Thyroid gland (tissue), 4 donors: ENCODE measurements at regions not wholly inside any gene's neighbourhood (a gene's known extent, or its start where the extent isn't known, plus 50 kb on each side); places are given as distances from the start of the nearest gene placed in this dataset.

Experiments
- POLR2A ChIP-seq, 2 donors: fragments of 450-650 bp; IDR thresholded peaks; one replicate each; pipeline ENCODE4 v1.6.1; 2017; ENCODE audit warnings: antibody characterized with exemption in 2 of 2, mild to moderate bottlenecking in 2 of 2, moderate library complexity in 1 of 2
- TF ChIP-seq, protein P1 (sequence below), 6 experiments: fragments of 200-600 bp in 3 of 6; fragments of 450-650 bp in 3 of 6; sonication (generic) in 3 of 6; IDR thresholded peaks; one replicate each; pipeline ENCODE4 v1.5.1; 2016 to 2019; ENCODE audit warnings: antibody characterized with exemption in 6 of 6, mild to moderate bottlenecking in 2 of 6, inconsistent platforms in 1 of 6, moderate library complexity in 1 of 6

DNA sequence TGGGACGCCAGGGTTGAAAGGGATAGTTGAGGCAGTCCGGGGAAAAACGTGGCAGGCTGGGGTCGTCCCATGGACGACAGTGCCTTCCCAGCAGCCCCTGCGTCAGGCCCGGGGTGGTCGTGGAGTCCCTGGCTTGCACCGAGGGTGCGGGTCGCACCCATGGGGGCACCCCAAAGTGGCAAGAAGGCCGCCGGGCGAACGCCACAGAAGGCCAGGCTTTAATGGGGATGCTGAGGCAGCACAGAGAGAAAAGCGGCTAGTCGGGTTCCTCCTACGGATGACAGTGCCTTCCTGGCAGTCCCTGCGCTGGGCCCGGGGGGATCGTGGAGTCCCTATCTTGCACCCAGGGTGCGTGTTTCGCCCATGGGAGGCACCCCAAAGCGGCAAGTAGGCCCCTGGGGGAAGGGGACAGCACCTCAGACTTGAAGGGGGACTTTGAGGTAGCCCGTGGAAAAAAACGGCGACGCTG is 158.6 kb upstream of the ALG10B start:
- TF ChIP-seq, protein P1, sequence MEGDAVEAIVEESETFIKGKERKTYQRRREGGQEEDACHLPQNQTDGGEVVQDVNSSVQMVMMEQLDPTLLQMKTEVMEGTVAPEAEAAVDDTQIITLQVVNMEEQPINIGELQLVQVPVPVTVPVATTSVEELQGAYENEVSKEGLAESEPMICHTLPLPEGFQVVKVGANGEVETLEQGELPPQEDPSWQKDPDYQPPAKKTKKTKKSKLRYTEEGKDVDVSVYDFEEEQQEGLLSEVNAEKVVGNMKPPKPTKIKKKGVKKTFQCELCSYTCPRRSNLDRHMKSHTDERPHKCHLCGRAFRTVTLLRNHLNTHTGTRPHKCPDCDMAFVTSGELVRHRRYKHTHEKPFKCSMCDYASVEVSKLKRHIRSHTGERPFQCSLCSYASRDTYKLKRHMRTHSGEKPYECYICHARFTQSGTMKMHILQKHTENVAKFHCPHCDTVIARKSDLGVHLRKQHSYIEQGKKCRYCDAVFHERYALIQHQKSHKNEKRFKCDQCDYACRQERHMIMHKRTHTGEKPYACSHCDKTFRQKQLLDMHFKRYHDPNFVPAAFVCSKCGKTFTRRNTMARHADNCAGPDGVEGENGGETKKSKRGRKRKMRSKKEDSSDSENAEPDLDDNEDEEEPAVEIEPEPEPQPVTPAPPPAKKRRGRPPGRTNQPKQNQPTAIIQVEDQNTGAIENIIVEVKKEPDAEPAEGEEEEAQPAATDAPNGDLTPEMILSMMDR (IDR thresholded peaks at IDR 0.05), result no peak
- no peak for TF ChIP-seq POLR2A (IDR thresholded peaks at IDR 0.05)
